ENCODE measurements at regions not wholly inside any gene's neighbourhood (a gene's known extent, or its start where the extent isn't known, plus 50 kb on each side); places are given as distances from the start of the nearest gene placed in this dataset.

DNA sequence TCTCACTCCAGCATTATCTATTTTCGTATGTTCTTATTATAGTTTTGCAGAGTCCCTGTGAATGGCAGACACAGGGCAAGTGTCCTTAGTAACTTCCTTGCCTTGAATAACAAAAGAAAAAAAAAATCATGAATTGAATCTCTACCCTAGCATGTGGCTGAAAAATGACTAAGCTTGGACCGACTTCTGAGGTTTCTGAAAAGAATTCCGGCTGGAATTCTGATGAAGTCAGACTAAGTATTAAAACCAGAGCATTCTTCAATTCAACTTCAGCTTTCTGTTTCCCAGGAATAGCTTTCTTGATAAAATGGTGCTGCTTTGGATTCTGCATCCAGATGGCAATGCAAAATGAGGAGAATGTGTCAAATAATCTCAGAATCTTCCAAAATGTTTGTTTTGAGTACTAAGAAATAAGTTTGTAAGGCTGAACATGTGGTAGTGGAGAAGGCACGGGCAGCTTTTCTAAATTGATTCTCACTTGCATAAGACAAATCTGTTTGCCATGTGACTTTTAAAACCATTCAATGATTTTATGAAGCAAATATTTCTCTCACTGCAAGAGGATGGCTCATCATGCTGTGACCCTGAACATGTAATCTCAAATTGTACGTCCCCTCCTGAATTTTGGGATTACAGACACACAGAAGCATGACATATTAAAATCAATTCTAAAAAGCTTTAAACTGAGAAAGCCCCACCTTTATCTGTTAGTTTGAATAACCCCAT is 1462.8 kb upstream of the LRRTM1 start:
- no peak for DNase-seq (ENCODE audit: low read depth in 4 of 4, low spot score in 3 of 4)

DNA sequence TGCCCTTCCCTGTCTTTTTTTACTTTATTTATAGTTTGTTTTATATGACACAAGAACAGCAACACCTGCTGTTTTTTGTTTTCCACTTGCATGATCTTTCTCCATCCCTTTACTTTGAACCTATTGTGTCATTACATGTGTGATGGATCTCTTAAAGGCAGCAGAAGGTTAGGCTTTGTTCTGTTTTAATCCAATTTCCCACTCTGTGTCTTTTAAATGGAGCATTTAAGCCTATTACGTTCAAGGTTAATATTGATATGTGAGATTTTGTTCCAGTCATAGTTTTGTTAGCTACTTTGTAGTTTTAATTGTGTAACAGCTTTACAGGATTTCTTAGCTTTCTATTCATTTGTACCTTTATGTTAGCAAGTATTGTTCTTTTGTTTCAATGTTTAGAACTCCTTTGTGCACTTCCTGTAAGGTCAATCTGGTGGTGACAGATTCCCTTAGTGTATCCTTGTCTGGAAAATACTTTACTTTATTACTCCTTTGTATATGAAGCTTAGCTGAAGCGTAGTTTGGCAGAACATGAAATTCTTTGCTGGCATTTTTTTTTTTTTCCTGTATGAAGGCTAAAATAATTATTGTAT is 1443.0 kb upstream of the LRRTM1 start:
- DNase-seq (ENCODE audit: low read depth in 4 of 4, low spot score in 3 of 4) = no peak

DNA sequence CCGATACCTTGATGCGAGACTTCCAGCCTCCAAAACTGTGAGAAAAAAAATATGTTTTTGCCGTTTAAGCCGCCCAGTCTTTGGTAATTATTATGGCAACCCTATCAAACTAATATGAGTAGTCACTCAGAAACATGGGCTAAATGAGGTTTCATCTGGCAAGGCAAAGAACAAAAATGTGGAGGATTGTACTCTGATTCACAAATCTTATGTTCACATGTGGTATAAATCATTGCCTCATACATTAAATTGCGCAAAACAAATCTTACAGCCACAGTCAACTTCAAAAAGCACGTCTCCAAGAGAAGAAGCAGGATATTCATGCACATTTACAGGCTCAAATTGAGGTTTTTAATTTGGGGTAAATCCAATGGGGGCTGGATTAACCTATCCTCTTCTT is 1435.4 kb upstream of the LRRTM1 start:
- DNase-seq (ENCODE audit: low read depth in 4 of 4, low spot score in 3 of 4) = no peak

DNA sequence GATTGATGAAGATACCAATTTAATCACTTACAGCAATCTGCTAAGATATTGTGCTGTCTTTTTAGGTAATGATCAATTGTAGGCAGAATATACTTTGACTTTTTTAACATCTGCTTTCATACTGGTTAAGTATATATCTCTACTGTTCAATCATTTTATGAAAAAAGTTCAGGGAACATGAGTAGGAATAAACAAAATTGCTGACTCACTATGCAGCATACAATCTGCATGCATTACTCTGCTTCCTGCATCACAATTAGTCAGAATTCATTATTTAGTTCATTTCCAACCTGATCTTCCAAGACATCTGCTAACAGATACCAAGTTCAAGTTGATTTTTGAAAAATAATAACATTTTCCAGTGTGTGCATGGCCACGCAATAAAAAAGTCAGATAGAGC is 1430.4 kb upstream of the LRRTM1 start:
- no peak for DNase-seq (ENCODE audit: low read depth in 4 of 4, low spot score in 3 of 4)

DNA sequence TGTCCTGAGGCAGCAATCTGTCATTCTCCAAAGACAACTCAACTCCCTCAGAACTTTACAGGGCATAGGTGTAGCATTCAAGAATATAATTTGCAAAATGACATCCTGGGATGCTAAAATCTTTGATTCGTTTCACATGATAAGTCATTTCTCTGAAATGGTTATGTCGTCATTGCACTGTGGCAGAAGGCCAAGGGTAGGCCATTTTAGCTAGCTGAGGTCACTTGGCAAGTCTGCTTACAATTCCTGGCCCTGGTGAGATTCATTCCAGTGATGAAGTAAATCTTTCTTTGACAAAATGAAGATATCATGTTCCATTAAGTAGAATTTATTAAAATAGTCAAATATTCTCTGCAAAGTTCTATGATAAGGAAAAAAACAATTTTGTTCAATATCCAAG is 1410.3 kb upstream of the LRRTM1 start:
- DNase-seq (ENCODE audit: low read depth in 4 of 4, low spot score in 3 of 4) = no peak

DNA sequence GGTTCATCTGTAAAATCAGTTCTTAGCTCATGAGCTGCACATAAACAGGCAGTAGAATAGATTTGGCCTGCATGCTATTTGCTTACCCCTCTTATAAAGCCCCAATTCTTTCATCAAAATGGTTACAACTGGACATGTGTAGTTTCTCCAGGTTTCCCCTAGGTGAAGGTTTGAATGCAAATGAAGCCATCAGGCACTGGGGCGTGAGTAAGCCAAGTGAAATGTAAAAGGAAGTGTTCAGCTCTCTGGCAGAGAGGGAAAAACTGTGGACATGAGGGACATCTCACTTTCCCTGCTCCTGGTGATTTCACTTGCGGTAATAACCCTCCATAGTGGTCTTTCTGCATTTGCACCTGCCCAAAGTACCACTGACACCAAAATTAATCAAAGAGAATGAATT is 1402.3 kb upstream of the LRRTM1 start:
- DNase-seq (ENCODE audit: low read depth in 4 of 4, low spot score in 3 of 4) = no peak

DNA sequence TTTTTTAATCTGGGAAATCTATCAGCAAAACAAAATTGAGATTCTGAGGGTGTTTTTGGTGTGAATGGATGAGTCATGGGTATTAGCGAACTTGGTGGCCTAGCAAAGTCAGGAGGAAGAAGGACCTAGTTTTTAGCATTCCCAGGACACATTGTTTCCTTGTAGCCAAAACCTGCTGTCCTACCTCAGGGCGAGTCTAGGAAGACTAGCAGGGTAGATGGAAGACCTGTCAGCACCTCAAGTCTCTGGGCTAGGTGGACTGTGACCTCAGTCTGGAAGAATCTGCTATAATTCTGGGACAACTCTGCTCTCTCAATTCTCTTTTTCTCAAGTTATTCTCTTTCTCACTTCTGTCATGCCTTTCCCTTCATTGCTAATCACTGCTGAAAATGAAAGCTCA is 1399.3 kb upstream of the LRRTM1 start:
- DNase-seq (ENCODE audit: low read depth in 4 of 4, low spot score in 3 of 4) = no peak

DNA sequence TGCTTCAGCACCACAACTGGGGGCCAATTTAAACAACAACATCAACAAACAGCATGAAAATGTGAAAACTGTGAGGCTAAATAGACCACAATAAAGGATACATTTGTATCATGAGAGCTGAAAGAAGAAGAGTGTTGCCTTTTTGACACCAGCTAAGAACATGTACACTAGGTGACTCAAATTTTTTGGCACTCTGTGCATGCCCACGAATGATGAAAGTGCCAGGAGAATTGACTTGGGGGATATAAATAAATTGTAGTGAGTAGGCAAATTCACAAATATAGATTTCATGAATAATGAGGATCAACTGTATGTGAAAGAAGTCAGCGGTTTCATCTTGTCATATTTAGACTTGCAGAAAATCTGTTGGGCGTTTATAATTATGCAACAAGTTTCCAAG is 1388.0 kb upstream of the LRRTM1 start:
- DNase-seq (ENCODE audit: low read depth in 4 of 4, low spot score in 3 of 4) = no peak

DNA sequence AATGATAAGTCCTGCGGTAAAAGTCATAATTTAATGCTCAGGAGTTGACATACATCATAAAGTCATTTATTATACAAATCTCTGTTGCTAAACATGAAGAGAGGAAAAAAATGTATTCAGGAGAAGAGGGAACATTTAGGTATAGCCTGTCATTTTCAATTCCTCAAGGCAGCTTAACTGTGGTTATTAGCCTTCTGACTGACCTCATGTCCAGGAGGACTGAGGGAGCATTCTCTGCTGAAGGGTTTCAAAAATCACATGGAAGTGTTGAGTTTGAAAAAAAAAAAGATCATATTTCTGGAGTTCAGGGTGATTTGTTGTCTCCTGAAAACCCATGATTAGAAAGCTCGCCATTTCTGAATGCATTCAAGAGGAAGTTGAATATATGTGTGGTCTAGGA is 1371.1 kb upstream of the LRRTM1 start:
- DNase-seq (ENCODE audit: low read depth in 4 of 4, low spot score in 3 of 4) = no peak

DNA sequence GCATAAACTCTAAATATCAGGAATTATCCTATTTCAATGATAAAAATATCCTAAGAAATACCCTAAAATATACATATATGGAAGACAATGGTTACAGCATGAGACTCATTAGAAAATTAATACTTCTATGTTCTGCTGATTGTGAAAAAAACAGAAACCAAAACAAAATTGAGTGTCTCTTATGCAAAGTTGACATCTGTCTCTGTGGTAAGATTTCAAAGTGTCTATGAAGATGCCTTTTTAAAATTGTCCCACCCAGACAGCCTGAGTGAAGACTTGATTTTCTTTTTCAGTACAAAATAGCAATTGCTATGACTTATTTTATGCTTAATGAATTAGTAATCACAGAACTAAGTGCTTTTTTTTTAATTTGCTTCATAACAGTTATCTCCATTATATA is 1368.4 kb upstream of the LRRTM1 start:
- DNase-seq (ENCODE audit: low read depth in 4 of 4, low spot score in 3 of 4) = no peak

DNA sequence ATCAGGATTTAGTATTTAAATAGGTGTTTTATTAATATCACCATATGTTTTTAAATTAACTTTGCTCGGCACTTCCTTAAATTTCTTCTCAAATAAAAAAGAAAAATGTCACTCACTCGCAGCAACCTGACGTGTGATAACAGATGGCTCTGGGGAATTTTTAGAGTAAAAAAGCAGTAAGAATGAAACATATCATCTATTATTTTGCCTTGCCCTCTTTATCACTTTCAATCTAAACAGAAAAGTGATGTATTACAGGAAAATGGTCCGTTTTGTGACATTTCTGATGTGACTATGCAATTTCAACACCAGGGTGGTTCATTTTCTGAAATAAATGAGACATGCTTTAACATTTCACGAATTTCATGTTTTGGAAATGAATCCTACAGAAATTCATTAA is 1368.0 kb upstream of the LRRTM1 start:
- no peak for DNase-seq (ENCODE audit: low read depth in 4 of 4, low spot score in 3 of 4)

DNA sequence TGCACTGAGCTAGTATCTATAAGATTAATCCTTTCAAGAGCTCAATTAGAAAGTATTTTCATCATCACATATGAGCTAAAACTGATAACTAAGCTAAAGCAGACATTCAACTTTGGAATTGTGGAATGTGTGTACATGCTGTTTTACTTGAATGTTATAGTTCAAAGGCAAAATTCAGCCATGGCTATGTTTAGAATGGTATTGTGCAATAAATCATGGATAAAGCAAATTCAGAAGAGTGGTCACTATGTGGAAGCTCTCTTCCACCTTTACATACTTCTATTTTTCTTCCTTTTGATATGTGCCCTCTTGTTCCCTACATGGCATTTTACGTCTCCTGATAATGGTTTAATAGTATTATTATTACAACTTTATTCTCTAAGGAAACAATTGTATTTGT is 1366.3 kb upstream of the LRRTM1 start:
- no peak for DNase-seq (ENCODE audit: low read depth in 4 of 4, low spot score in 3 of 4)

DNA sequence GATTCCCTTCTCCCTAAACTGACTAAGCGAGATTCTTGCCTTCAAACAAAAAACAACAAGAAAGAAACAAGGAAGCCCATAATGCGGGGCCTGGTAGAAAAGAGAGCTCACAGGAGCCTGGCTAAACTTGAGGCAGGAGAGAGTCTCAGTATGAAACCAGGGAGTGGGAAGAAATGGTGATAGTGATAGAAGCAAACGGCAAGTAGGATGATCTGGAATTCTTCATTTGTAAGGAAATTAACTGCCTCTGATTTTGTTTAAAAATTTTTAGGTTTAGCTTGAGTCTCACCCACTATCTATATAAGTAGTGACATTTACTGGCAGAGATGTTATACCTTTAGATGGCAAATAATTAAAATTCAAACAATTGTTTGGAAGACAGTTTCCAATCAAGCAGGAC is 1356.5 kb upstream of the LRRTM1 start:
- no peak for DNase-seq (ENCODE audit: low read depth in 4 of 4, low spot score in 3 of 4)

DNA sequence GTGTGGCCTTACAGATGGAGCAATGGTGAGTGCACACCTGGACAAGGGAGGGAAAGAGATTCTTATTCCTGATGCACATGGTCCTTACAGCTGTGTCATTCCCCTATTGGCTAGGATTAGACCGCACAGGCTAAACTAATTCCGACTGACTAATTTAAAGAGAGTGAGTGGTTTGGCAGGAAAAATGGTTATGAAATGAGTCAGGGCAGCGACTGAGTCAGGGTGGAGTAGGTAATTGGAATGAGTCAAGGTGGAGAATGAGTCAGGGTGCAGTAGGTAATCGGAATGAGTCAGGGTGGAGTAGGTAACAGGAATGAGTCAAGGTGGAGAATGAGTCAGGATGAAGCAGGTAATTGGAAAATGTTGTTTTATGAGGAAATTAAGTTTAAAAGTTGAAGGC is 1353.7 kb upstream of the LRRTM1 start:
- no peak for DNase-seq (ENCODE audit: low read depth in 4 of 4, low spot score in 3 of 4)

DNA sequence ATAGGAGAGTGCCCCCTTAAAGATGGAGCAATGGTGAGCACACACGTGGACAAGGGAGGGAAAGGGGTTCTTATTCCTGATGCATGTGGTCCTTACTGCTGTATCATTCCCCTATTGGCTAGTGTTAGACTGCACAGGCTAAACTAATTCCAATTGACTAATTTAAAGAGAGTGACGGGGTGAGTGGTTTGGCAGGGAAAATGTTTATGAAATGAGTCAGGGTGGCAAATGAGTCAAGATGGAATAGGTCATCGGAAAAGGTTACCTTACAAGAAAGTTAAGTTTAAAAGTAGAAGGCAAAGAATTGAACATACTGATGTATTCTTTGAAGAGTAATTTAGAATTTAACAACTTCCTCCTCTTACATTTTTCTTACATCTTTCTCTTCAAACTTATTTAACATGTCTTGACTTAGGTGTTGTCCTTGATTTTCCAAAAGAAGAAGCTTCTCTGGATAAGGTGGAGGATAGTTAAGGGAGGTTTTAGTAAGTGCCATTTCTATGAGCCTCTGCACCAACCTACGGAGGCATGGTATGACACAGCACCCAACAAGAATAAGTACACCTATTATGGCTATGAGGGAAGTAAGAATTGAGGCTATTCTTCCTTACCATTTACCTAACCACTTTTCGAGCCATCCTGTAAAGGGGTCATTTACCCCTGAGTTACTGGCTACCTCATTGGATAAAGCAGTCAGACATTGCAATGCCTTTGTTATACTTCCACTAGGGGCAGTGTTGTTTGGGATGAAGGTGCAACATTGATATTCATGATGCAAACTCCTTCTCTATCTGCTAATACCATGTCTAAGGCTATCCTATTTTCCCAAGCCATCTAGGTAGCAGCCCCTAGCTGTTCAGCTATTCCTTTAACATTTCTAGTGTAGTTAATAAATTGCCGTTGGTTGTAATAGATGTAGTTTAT is 1345.8 kb upstream of the LRRTM1 start:
- no peak for DNase-seq (ENCODE audit: low read depth in 4 of 4, low spot score in 3 of 4)

DNA sequence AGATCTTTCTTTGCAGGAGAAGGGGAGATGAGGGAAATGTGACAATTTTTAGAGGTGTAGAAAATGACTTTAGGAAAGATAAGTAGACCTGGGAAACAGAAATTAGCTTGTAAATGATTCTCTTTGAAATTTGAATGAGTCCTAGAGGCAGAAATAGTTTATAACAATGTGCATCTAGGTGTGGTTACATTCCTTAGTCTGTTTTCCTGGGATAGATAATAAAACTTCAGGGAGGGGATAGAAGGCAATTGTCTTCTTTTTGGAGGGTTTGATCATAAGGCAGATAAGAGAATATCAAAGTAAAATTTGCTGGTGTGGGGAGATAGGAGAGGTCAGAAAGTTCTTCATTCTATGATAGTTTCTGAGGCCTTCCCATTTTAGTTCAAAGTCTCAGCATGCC is 1344.3 kb upstream of the LRRTM1 start:
- no peak for DNase-seq (ENCODE audit: low read depth in 4 of 4, low spot score in 3 of 4)

DNA sequence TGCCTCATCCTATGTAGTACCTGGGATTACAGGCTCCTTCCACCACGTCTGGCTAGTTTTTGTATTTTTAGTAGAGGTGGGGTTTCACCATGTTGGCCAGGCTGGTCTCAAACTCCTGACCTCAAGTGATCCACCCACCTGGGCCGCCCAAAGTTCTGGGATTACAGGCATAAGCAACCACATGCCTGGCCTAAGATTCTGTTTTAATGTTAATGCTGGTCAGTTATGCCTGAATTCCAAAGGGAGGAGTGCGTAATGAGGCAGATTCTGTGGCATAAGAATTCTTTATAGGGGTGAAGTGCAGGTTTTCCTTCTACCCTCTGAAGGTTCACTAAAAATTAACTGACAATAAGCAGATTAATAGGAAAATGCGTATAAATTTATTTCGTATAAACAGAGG is 1343.8 kb upstream of the LRRTM1 start:
- DNase-seq (ENCODE audit: low read depth in 4 of 4, low spot score in 3 of 4) = no peak

DNA sequence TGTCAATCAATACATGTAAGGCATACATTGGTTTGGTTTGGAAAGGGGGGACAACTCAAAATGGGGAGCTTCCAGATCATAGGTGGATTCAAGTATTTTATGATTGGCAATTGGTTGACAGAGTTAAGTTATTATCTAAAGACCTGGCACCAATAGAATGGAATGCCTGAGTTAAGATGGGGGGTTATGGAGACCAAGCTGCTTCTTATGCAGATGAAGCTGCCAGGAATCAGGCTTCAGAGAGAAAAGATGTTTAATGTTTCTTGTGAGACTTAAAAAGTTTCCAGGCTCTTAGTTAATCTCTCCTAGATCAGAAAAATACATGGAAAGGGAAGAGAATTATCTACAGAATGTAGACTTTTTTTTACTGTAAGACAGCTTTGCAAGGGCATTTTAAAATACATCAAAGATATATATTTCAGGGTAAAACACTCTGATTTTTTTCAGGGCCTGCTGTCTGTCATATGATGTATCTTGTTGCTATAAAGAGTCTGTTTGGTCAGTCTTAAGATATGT is 1343.2 kb upstream of the LRRTM1 start:
- DNase-seq (ENCODE audit: low read depth in 4 of 4, low spot score in 3 of 4) = no peak

DNA sequence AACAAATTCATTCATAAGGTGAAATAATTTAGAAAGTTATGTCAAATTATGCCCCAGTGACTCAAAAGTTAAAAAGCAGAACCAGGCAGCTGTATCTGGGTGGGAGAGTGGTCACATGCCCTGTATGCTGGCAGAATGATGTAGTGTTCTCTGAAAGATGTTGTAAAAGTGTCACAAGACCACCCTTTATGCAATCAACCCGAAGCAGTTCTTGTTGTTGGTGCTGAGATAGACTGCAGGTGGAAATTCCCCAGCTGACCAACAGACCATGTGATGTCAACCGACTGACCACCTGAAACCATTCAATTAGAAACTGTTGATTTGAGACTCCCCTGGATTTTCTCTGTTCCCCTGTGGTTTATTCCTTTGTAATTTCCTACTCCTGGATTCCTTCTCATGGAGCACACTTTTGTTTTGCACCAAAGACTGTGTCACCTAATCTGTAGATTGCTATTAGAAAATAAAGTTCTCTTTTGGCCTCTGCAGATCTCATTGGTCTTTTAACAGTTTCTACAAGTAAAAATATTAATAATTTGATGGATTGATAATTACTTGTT is 1341.3 kb upstream of the LRRTM1 start:
- peak in 1 of 4 donors; percentile 9 for DNase-seq (ENCODE audit: low read depth in 4 of 4, low spot score in 3 of 4)

DNA sequence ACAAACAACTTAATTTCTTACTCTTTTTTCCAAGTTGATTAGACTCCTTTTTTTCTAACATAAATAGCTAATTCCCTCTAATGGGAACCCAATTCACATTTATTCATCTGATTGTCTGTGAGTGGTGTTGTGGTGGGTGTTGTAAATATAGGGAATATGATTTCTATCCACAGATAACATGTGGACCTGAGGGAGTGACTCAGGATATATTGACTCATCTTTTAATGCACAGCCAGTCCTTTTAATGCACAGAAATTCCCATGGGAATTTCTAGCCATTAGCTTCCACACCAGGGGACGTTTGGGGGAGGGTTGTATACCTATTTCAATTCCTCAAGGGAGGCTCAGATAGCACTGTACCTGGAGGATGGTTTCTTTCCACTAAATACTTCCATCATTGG is 1339.6 kb upstream of the LRRTM1 start:
- DNase-seq (ENCODE audit: low read depth in 4 of 4, low spot score in 3 of 4) = no peak

DNA sequence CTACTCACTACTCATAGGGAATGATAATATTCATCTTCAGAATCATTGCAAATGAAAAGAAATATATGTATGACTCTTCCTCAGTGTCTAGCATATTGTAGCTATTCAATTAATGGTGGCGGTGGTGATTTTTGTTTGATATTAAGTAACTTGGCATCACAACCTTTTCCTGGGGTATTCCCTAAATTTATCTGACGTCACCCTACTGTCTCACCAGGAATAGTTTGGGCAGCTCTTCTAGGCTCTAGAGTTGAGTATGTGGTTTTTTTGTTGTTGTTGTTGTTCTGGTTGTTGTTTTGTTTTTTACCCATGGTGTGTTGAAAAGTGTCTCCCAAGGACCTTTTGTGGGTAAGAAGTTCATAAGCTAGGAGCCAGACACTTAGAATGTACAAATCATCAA is 1320.3 kb upstream of the LRRTM1 start:
- DNase-seq (ENCODE audit: low read depth in 4 of 4, low spot score in 3 of 4) = no peak

Measured in left renal pelvis (tissue), 4 donors.